ENCODE measurements at regions not wholly inside any gene's neighbourhood (a gene's known extent, or its start where the extent isn't known, plus 50 kb on each side); places are given as distances from the start of the nearest gene placed in this dataset.
A peak's percentile ranks its signal among the peaks of the same experiment; 100 is the strongest.

DNA sequence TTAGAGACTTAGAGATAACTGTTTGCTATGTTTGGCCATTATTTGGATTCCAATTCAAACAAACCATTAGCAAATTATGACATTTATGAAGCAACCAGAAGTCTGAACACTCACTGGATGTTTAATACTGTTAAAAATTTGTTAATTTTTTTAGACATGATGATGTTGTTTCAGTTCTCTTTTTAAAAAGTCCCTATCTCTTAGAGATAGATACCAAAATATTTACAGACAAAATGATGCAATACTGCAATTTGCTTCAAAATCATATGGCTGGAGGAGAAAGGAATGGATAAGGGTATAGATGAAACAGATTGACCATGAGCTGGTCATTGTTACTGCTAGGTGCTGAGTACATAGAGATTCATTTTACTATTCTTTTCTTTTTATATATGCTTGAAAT lies 534.6 kb downstream of the BCOR start:
- Histone ChIP-seq H3K23ac (ENCODE audit: low read depth, low read length) (no peak overlapping the region), H3K4me2 (ENCODE audit: low read depth, low read length) (no peak overlapping the region), H3K4me3 (ENCODE audit: insufficient read depth, low read depth, low read length) (no peak overlapping the region), H3K14ac (replicated peaks; ENCODE audit: low read depth, low read length) (no peak overlapping the region), H2AFZ (replicated peaks; ENCODE audit: low read length, poor library complexity) (no peak overlapping the region), H3K9ac (ENCODE audit: low read depth, low read length) (no peak overlapping the region), H3K18ac (ENCODE audit: low read depth, low read length) (no peak overlapping the region), H2AK9ac (replicated peaks; ENCODE audit: low read depth, low read length, poor library complexity) (no peak overlapping the region), H4K5ac (ENCODE audit: low read depth, low read length) (no peak overlapping the region), H3K27me3 (ENCODE audit: control insufficient read depth, insufficient read depth, low read length) (peaks cover 17% of the 10 kb centered on the region), H3K27ac (ENCODE audit: insufficient read depth, low read length) (no peak overlapping the region), H2BK15ac (ENCODE audit: low read depth, low read length) (no peak overlapping the region), H2AK5ac (ENCODE audit: low read depth, low read length) (no peak overlapping the region), H3K56ac (ENCODE audit: extremely low read depth, insufficient read depth, low read length) (no peak overlapping the region), H3K4ac (ENCODE audit: low read depth, low read length) (no peak overlapping the region), H4K20me1 (ENCODE audit: insufficient read depth, low read length) (no peaks in the 10 kb centered on the region), H4K8ac (ENCODE audit: low read depth in 2 of 2, low read length in 2 of 2) (no peak overlapping the region), H3K36me3 (ENCODE audit: control insufficient read depth, insufficient read depth, low read length) (no peaks in the 10 kb centered on the region), H2BK120ac (ENCODE audit: low read depth, low read length) (no peak overlapping the region), H4K91ac (ENCODE audit: insufficient read depth, low read depth, low read length) (no peak overlapping the region), H3K9me1 (ENCODE audit: insufficient read depth, low read length) (no peaks in the 10 kb centered on the region), H3K79me1 (ENCODE audit: low read depth in 1 of 2, low read length in 2 of 2) (no peaks in the 10 kb centered on the region), H2BK5ac (ENCODE audit: low read depth, low read length, poor library complexity, severe bottlenecking) (no peak overlapping the region), H2BK20ac (ENCODE audit: low read depth, low read length) (no peak overlapping the region), H3K4me1 (ENCODE audit: control insufficient read depth, insufficient read depth, low read length) (no peaks in the 10 kb centered on the region), H3K9me3 (ENCODE audit: control insufficient read depth, insufficient read depth, low read length) (0 out of 2 replicates have a peak, but pooled peaks cover 3% of the 10 kb centered on the region)
- no peak for DNase-seq
- dilution Hi-C loops (cut with HindIII; ENCODE audit: low sequenced_read_pairs, unreplicated experiment): no loop called here
- in situ Hi-C loops (cut with MboI; ENCODE audit: low sequenced_read_pairs): loop anchor here (10.0 kb wide), 1 partner anchor 62 kb away; no protein-coding TSS in a partner anchor
- TF ChIP-seq BHLHE40 (IDR thresholded peaks at IDR 0.05; ENCODE audit: low read depth, low read length): no peak
- TF ChIP-seq CEBPB (IDR thresholded peaks at IDR 0.05; ENCODE audit: low read depth, low read length): peak; percentile 36; the same call in 1 of the 2 replicates
- BruUV-seq (replicated peaks): no TSS peak
- CTCF ChIA-PET: no interaction called here
- intact Hi-C loops (cut with micrococcal nuclease): no loop called here
- POLR2A ChIA-PET (ENCODE audit: unreplicated experiment): no interaction called here
- no peak for ATAC-seq (ENCODE audit: low read depth)

All from IMR-90 (cell line).